DND-41 (cell line): ENCODE measurements at regions not wholly inside any gene's neighbourhood (a gene's known extent, or its start where the extent isn't known, plus 50 kb on each side); places are given as distances from the start of the nearest gene placed in this dataset.

ENCODE experiments used
- ATAC-seq: fragments of 200-7000 bp; cut with Tn5 transposase; 3 replicates; pipeline ENCODE4 v1.9.1; 2021; ENCODE audit warnings: low read depth; ENCODE audit not compliant: insufficient read depth
- DNase-seq: peaks from one replicate; pipeline ENCODE4 v3.0.0-alpha.2; 2020
- H2AFZ ChIP-seq: 2 replicates; pipeline ENCODE4 v1.6.0; 2012; ENCODE audit warnings: low read depth, low read length
- H3K27ac ChIP-seq: 2 replicates; pipeline ENCODE4 v1.5.1; 2012; ENCODE audit warnings: low read length, inconsistent platforms
- H3K27me3 ChIP-seq: fragments of 200-600 bp; sonication (generic); 2 replicates; pipeline ENCODE4 v1.6.0; 2012; ENCODE audit warnings: low read length, mild to moderate bottlenecking, inconsistent platforms; ENCODE audit not compliant: insufficient read depth, poor library complexity
- H3K36me3 ChIP-seq: 2 replicates; pipeline ENCODE4 v1.5.1; 2012; ENCODE audit warnings: low read length, inconsistent platforms; ENCODE audit not compliant: insufficient read depth
- H3K4me1 ChIP-seq: 2 replicates; pipeline ENCODE4 v1.5.1; 2012; ENCODE audit warnings: mild to moderate bottlenecking, low read length; ENCODE audit not compliant: insufficient read depth
- H3K4me2 ChIP-seq: 2 replicates; pipeline ENCODE4 v1.6.0; 2012; ENCODE audit warnings: mild to moderate bottlenecking, moderate library complexity, low read length, inconsistent platforms; ENCODE audit not compliant: insufficient read depth
- H3K4me3 ChIP-seq, 2 experiments: fragments of 200-600 bp in 1 of 2; shearing (Covaris generic) in 1 of 2; 2 replicates each; pipeline ENCODE4 v1.5.1; 2012 to 2016; ENCODE audit warnings: inconsistent platforms in 2 of 2, low read length in 2 of 2, mild to moderate bottlenecking in 2 of 2, low read depth in 1 of 2, moderate library complexity in 1 of 2
- H3K79me2 ChIP-seq: 2 replicates; pipeline ENCODE4 v1.6.0; 2012; ENCODE audit warnings: low read length, inconsistent platforms; ENCODE audit not compliant: insufficient read depth
- H3K9ac ChIP-seq: 2 replicates; pipeline ENCODE4 v1.6.0; 2012; ENCODE audit warnings: low read depth, mild to moderate bottlenecking, inconsistent platforms, low read length, moderate library complexity
- H3K9me3 ChIP-seq: 2 replicates; pipeline ENCODE4 v1.5.1; 2012; ENCODE audit warnings: low read length, moderate library complexity, mild to moderate bottlenecking, inconsistent platforms; ENCODE audit not compliant: insufficient read depth, severe bottlenecking
- H4K20me1 ChIP-seq: 2 replicates; pipeline ENCODE4 v1.6.0; 2012; ENCODE audit warnings: low read length; ENCODE audit not compliant: insufficient read depth
- EZH2 ChIP-seq: IDR thresholded peaks from 3 replicates; pipeline ENCODE4 v1.6.1; 2012; ENCODE audit warnings: borderline replicate concordance, low read depth, mild to moderate bottlenecking, moderate library complexity, low read length, inconsistent platforms; ENCODE audit not compliant: severe bottlenecking
- TF ChIP-seq, protein P1 (sequence below): IDR thresholded peaks from 2 replicates; pipeline ENCODE4 v1.5.1; 2012; ENCODE audit warnings: borderline replicate concordance, low read length, moderate library complexity, mild to moderate bottlenecking; ENCODE audit not compliant: poor library complexity, severe bottlenecking; ENCODE audit errors: extremely low read depth

DNA sequence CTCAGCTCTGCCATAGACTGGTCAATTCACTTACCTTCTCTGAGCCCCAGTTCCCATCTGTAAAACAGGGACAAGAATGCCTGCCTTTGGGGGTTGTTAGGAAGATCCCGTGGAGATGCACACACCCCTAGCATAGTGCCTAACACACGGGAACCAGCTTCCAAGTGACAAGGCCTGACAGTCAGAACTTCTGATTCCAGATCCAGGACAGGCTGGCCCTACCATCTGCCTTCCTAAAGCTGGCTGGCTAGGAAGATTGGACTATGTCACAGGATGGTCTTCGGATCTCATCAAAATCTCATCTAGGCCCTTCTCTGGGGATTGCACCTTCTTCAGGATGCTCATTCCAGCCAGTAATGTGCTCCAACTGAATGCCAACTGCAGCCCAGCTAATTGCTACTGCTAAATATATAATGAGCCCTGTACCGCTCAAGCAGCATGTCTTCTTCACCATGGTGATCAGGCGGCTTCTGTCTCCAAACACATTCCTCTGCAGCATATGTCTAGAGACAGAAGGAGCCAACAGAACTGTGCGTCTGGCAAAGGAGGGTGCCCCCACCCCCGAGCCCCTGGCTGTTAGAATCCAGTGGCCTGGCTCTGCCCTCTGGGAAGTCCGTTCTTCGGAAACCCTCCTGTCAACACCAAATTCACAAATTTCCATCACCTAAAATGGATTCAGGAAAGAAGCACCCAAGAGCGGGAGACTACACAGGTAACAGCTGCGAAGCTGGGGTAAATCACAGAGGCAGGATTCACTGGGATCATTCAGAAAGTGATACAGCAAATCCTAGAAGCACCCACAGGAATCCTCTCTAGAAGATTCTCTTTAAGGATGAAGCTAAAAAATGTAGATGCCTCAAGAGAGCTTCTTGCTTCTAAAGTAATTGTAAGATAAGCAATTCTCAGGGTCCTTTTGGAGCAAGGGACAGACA, 142.1 kb upstream of the EEPD1 start:
- Histone ChIP-seq H3K27me3 (no peaks in the 10 kb centered on the region), H4K20me1 (no peaks in the 10 kb centered on the region), H3K4me1 (no peaks in the 10 kb centered on the region), H3K4me2 (no peak overlapping the region), H2AFZ (no peak overlapping the region), H3K27ac (no peak overlapping the region), H3K36me3 (no peaks in the 10 kb centered on the region), H3K9me3 (no peaks in the 10 kb centered on the region), H3K79me2 (no peaks in the 10 kb centered on the region), H3K9ac (no peak overlapping the region), H3K4me3 (no peak overlapping the region)
- ATAC-seq (no peak), DNase-seq (no peak)
- no peak for TF ChIP-seq EZH2

DNA sequence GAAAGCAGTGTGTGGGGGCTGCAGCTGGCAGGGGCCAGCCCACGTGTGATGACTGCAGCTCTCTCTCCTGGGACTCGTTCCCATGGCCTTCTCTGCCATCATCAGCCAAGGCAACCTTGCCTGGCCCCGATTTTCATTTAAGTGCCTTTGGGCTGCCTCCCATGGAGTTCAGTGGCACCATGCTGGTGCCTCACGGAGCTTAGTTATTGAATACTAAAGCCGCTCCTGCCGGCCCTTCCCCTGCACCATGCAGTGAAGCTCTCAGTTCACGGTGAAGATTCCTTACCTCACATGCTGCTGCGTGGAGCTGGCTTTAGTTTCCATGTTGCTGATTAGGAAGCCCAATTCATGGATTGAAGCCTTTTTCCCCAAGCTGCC, 141.5 kb upstream of the EEPD1 start:
- no peak overlapping the region for H3K27ac ChIP-seq
- no peaks in the 10 kb centered on the region for H3K36me3 ChIP-seq
- no peak overlapping the region for H3K4me2 ChIP-seq
- no peak overlapping the region for H3K9ac ChIP-seq
- H3K27me3 ChIP-seq: no peaks in the 10 kb centered on the region
- H4K20me1 ChIP-seq: no peaks in the 10 kb centered on the region
- no peaks in the 10 kb centered on the region for H3K79me2 ChIP-seq
- H2AFZ ChIP-seq: no peak overlapping the region
- DNase-seq: no peak
- H3K9me3 ChIP-seq: no peaks in the 10 kb centered on the region
- no peak for ATAC-seq
- no peak overlapping the region for H3K4me3 ChIP-seq
- no peak for TF ChIP-seq EZH2
- TF ChIP-seq, protein P1, sequence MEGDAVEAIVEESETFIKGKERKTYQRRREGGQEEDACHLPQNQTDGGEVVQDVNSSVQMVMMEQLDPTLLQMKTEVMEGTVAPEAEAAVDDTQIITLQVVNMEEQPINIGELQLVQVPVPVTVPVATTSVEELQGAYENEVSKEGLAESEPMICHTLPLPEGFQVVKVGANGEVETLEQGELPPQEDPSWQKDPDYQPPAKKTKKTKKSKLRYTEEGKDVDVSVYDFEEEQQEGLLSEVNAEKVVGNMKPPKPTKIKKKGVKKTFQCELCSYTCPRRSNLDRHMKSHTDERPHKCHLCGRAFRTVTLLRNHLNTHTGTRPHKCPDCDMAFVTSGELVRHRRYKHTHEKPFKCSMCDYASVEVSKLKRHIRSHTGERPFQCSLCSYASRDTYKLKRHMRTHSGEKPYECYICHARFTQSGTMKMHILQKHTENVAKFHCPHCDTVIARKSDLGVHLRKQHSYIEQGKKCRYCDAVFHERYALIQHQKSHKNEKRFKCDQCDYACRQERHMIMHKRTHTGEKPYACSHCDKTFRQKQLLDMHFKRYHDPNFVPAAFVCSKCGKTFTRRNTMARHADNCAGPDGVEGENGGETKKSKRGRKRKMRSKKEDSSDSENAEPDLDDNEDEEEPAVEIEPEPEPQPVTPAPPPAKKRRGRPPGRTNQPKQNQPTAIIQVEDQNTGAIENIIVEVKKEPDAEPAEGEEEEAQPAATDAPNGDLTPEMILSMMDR: no peak
- no peaks in the 10 kb centered on the region for H3K4me1 ChIP-seq

DNA sequence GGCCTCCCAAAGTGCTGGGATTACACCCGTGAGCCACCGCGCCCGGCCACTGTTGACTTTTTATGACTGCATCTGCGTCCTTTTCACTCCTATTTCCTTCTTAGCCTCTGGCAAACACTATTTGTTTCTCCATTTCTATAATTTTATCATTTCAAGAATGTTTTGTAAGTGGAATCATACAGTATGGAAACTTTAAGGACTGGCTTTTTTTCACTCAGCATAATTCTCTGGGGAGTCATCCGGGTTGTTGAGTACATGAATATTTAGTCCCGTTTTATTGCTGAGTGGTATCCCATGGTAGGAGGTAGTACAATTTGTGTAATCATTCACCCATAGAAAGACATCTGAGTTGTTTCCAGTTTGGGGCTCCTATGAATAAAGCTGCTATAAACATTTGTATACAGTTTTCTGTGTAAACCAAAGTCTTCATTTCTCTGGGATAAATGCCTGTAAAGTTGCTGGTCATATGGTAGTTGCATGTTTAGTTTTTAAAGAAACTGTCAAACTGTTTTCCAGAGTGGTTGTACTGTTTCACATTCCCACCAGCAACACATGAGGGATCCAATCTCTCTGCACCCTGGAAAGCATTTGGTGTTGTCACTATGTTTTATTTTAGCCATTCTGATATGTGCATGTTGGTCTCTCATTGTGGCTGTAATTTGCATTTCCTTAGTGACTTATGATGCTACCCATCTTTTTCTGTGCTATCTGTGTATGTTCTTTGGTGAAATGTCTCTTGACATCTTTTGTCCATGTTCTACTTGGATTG, 139.6 kb upstream of the EEPD1 start:
- Histone ChIP-seq H3K4me1 (no peaks in the 10 kb centered on the region), H3K27me3 (peaks cover 3% of the 10 kb centered on the region), H3K79me2 (no peaks in the 10 kb centered on the region), H2AFZ (no peak overlapping the region), H3K4me3 (no peak overlapping the region), H3K9me3 (no peaks in the 10 kb centered on the region), H3K36me3 (no peaks in the 10 kb centered on the region), H3K9ac (no peak overlapping the region), H3K4me2 (no peak overlapping the region), H3K27ac (no peak overlapping the region), H4K20me1 (no peaks in the 10 kb centered on the region)
- no peak for ATAC-seq
- no peak for TF ChIP-seq EZH2
- TF ChIP-seq, protein P1: no peak
- no peak for DNase-seq

DNA sequence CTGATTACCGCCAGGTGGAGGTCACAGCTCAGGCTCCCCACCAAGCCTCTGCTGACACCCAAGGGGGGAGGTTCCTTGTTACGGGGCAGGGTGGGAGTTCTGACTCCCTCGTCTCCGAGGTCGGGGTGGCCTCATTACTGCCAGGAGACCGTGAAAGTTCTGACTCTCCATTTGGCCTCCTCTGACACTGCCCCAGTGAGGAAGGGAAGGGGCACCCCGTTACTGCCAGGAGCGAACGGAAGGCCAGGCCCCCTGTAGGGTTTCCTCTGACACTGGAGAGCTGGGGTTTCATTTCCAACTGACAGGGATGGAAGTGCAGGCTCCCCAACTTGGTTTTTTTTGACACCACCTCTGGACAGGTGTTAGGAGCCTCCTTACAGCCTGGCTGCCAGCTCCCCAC, 138.1 kb upstream of the EEPD1 start:
- Histone ChIP-seq H3K9me3 (no peaks in the 10 kb centered on the region), H3K9ac (no peak overlapping the region), H3K27me3 (peaks cover 3% of the 10 kb centered on the region), H3K4me1 (no peaks in the 10 kb centered on the region), H3K4me3 (no peak overlapping the region), H2AFZ (no peak overlapping the region), H3K27ac (no peak overlapping the region), H3K4me2 (no peak overlapping the region), H3K79me2 (no peaks in the 10 kb centered on the region), H4K20me1 (no peaks in the 10 kb centered on the region), H3K36me3 (no peaks in the 10 kb centered on the region)
- ATAC-seq (no peak), DNase-seq (no peak)
- TF ChIP-seq, protein P1: no peak
- no peak for TF ChIP-seq EZH2
